Esophagus muscularis mucosa (tissue), 4 donors: ENCODE measurements at regions not wholly inside any gene's neighbourhood (a gene's known extent, or its start where the extent isn't known, plus 50 kb on each side); places are given as distances from the start of the nearest gene placed in this dataset.

Experiments used
- DNase-seq: peaks from one replicate; pipeline ENCODE4 v3.0.0-alpha.2; 2017; ENCODE audit errors: extremely low spot score
- H3K27ac ChIP-seq, 4 donors: fragments of 200-600 bp; sonication (generic); replicated peaks in 1 of 4; 1 replicate in 3 of 4; 2 replicates in 1 of 4; pipeline ENCODE4 v1.5.1; 2016 to 2019; ENCODE audit warnings: mild to moderate bottlenecking in 1 of 4
- H3K27me3 ChIP-seq, 4 donors: fragments of 200-600 bp; sonication (generic); one replicate each; pipeline versions ENCODE4 v1.5.1 to v1.6.0; 2016 to 2019
- H3K36me3 ChIP-seq, 4 donors: fragments of 200-600 bp; sonication (generic); one replicate each; pipeline ENCODE4 v1.5.1; 2016 to 2019
- H3K4me1 ChIP-seq, 4 donors: fragments of 200-600 bp; sonication (generic); one replicate each; pipeline ENCODE4 v1.5.1; 2016 to 2019
- H3K4me3 ChIP-seq, 4 donors: fragments of 200-600 bp; sonication (generic); 1 replicate in 2 of 4; 2 replicates in 2 of 4; pipeline ENCODE4 v1.5.1; 2016 to 2019; ENCODE audit warnings: mild to moderate bottlenecking in 4 of 4, moderate library complexity in 1 of 4
- H3K9me3 ChIP-seq, 4 donors: fragments of 200-600 bp; sonication (generic); 1 replicate in 3 of 4; 2 replicates in 1 of 4; pipeline ENCODE4 v1.5.1; 2016 to 2019
- EP300 ChIP-seq: sonication (generic); formaldehyde crosslinking; IDR thresholded peaks from one replicate; pipeline ENCODE4 v1.6.1; 2017; ENCODE audit warnings: antibody characterized with exemption
- POLR2A ChIP-seq: fragments of 450-650 bp; IDR thresholded peaks from one replicate; pipeline ENCODE4 v1.6.1; 2017; ENCODE audit warnings: antibody characterized with exemption, moderate library complexity, mild to moderate bottlenecking, low read depth
- POLR2AphosphoS5 ChIP-seq, 2 donors: sonication (generic); formaldehyde crosslinking; IDR thresholded peaks; one replicate each; pipeline ENCODE4 v1.6.1; 2017; ENCODE audit warnings: antibody characterized with exemption in 2 of 2
- WGBS: methylation state at CpG from one replicate; pipeline ENCODE4 v1.1.5; 2018; 5-methylcytosine and 5-hydroxymethylcytosine counted together
- intact Hi-C: fragments of 100-400 bp; cut with DNase I; formaldehyde crosslinking; loops from one replicate; pipeline ENCODE4 v1.15.1; 2023
- TF ChIP-seq, protein P1 (sequence below), 3 experiments: fragments of 200-600 bp in 2 of 3; fragments of 450-650 bp in 1 of 3; sonication (generic) in 2 of 3; IDR thresholded peaks; one replicate each; pipeline ENCODE4 v1.5.1; 2017 to 2019; ENCODE audit warnings: antibody characterized with exemption in 3 of 3, mild to moderate bottlenecking in 2 of 3, moderate library complexity in 1 of 3

DNA sequence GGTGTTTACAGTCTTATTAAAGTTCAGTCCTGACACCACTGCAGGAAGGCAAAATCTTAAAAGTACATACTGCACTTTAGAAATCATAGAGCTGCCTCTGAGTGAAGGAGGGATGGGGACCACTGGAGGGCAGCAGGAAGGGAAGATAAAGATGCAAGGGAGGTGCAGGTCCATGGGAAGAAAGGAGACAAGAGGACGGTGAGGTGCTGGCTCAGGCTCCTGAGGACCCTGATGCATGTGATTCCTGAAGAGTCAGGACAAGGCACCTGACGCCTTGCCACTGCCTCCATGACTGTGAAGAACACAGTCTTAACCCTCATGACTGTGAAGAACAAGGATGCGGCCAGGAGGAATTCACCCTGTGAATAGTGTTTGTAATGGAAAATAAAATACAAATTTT lies 116.2 kb upstream of the NPAS2 start:
- Histone ChIP-seq H3K27me3 (no peaks in the 10 kb centered on the region), H3K9me3 (no peaks in the 10 kb centered on the region), H3K27ac (no peak overlapping the region), H3K36me3 (no peaks in the 10 kb centered on the region), H3K4me3 (no peak overlapping the region), H3K4me1 (peaks cover 0 to 14% (median 12%) of the 10 kb centered on the region in 4 donors)
- no peak for TF ChIP-seq EP300
- TF ChIP-seq, protein P1, sequence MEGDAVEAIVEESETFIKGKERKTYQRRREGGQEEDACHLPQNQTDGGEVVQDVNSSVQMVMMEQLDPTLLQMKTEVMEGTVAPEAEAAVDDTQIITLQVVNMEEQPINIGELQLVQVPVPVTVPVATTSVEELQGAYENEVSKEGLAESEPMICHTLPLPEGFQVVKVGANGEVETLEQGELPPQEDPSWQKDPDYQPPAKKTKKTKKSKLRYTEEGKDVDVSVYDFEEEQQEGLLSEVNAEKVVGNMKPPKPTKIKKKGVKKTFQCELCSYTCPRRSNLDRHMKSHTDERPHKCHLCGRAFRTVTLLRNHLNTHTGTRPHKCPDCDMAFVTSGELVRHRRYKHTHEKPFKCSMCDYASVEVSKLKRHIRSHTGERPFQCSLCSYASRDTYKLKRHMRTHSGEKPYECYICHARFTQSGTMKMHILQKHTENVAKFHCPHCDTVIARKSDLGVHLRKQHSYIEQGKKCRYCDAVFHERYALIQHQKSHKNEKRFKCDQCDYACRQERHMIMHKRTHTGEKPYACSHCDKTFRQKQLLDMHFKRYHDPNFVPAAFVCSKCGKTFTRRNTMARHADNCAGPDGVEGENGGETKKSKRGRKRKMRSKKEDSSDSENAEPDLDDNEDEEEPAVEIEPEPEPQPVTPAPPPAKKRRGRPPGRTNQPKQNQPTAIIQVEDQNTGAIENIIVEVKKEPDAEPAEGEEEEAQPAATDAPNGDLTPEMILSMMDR (IDR thresholded peaks at IDR 0.05) = no peak
- no peak for TF ChIP-seq POLR2AphosphoS5 (IDR thresholded peaks at IDR 0.05)
- TF ChIP-seq POLR2A = no peak
- DNase-seq = peak; percentile 85
- 63% methylated on average over 3 of the region's 3 CpGs for WGBS
- intact Hi-C loops = no loop called here

DNA sequence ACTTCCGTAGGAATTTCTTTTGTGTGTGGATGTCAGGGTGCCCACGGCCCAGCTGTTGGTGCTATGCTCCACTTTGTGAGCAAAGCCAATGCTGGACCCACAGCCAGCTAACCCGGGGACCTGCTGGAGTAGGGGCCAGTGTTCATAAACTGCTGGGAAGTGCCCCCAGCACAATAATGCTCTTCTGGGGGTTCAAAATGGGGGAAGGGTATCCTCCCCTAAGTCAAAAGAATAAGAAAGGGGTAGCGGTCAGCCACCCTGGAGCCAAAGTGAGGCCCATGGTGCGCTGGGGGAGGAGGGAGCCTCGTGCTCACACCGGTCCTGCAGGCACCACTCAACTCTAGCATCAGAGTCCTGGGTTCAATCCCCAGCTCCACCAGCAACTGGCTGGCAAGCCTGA lies 115.8 kb upstream of the NPAS2 start:
- TF ChIP-seq, protein P1 (IDR thresholded peaks at IDR 0.05) = no peak
- TF ChIP-seq EP300 (no peak), POLR2A (no peak), POLR2AphosphoS5 (IDR thresholded peaks at IDR 0.05) (no peak)
- Histone ChIP-seq H3K4me3 (no peak overlapping the region), H3K36me3 (no peaks in the 10 kb centered on the region), H3K27ac (no peak overlapping the region), H3K4me1 (peaks cover 0 to 14% (median 12%) of the 10 kb centered on the region in 4 donors), H3K9me3 (no peaks in the 10 kb centered on the region), H3K27me3 (no peaks in the 10 kb centered on the region)
- intact Hi-C loops = no loop called here
- DNase-seq = peak; percentile 62
- 89% methylated on average over 7 of the region's 7 CpGs for WGBS

DNA sequence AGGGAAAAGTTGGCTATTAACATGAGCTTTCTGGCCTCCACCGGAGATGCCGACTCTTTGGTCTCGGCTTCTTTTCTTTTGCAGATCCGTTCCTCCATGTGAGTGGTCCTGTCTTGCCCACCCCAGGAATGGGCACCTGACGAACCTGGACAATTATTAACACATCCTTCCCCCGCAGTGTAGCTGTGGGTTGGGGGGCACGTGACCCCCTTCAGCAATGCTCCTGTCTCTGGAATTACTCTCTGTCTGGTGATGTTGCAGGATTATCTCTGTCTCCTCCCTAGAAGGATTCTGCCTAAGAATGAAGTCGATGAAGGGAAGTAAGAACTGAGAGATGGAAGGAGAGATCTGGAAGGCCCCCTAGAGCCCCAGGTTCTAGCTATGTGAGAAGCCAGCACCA lies 115.2 kb upstream of the NPAS2 start:
- Histone ChIP-seq H3K27ac (no peak overlapping the region), H3K4me3 (no peak overlapping the region), H3K9me3 (no peaks in the 10 kb centered on the region), H3K27me3 (no peaks in the 10 kb centered on the region), H3K4me1 (peaks cover 0 to 14% (median 12%) of the 10 kb centered on the region in 4 donors), H3K36me3 (no peaks in the 10 kb centered on the region)
- TF ChIP-seq POLR2AphosphoS5 (IDR thresholded peaks at IDR 0.05) (no peak), EP300 (no peak)
- TF ChIP-seq, protein P1 (IDR thresholded peaks at IDR 0.05) = no peak
- intact Hi-C loops = no loop called here
- WGBS = 87% methylated on average over 8 of the region's 8 CpGs
- peak; percentile 37 for DNase-seq

DNA sequence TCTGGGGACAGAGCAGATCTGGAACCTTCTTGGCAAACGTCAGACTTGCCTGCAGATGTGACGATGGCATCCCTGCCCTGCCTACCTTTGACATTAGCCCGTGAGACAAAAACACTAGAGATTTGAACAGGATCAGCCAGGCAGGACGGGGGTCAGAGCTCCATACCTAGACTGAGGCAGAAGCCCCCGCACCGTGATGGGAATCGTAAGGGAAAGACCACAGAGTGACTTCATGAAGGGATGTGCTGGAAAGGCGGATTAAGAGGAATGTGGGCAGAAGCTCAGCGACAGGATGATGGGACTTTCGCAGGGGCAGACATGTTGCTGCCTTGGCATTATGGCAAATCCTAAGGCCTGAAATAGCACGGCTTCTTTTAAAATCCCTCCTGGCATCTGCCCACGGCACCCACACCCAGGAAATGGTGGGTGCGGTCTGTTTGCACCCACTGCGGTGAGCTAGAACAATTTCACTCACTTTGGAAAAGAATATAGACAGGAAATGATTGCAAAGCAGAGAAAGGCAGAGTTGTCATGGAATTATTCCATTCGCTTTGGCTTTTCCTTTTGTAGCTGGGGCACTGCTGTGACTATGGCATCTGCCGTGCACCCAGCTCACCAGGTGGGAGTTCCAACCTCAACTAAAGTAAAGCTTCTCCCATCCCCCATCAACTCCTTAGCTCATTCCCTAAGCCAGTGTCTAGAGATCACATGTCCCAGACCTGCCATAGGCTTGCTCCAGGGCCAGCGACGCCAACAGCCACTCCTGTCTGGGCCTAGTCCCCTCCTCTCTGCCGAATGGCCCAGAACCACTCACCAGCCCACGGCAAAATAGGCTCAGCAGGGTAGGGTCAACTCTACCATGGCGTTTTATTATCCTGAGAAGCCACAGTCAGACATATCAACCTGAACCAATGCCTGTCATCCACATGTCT lies 112.7 kb upstream of the NPAS2 start:
- no peaks in the 10 kb centered on the region for H3K27me3 ChIP-seq
- peak; percentile 70 for DNase-seq
- H3K27ac ChIP-seq = no peak overlapping the region
- 83% methylated on average over 21 of the region's 21 CpGs for WGBS
- no peak for TF ChIP-seq POLR2A
- TF ChIP-seq, protein P1 (IDR thresholded peaks at IDR 0.05) = no peak
- TF ChIP-seq EP300 = no peak
- no peak for TF ChIP-seq POLR2AphosphoS5 (IDR thresholded peaks at IDR 0.05)
- no peaks in the 10 kb centered on the region for H3K36me3 ChIP-seq
- intact Hi-C loops = no loop called here
- peaks cover 0 to 14% (median 12%) of the 10 kb centered on the region in 4 donors for H3K4me1 ChIP-seq
- no peaks in the 10 kb centered on the region for H3K9me3 ChIP-seq
- no peak overlapping the region for H3K4me3 ChIP-seq
